Middle frontal gyrus (tissue), 1 donor: ENCODE measurements at regions not wholly inside any gene's neighbourhood (a gene's known extent, or its start where the extent isn't known, plus 50 kb on each side); places are given as distances from the start of the nearest gene placed in this dataset.

Source experiments
- DNase-seq: peaks from one replicate; pipeline ENCODE4 v3.0.0-alpha.2; 2015; ENCODE audit warnings: low spot score; ENCODE audit errors: extremely low spot score

GRCh38 chr7:51700593-51701215, 384.1 kb upstream of the COBL start:
- no peak for DNase-seq

- no peak for DNase-seq
These were observed 376.6 kb upstream of the COBL start for GRCh38 chr7:51693258-51693657.

GRCh38 chr7:51689547-51689946, 372.9 kb upstream of the COBL start:
- DNase-seq = no peak

- DNase-seq = no peak
These were observed 369.2 kb upstream of the COBL start for GRCh38 chr7:51685794-51686193.

GRCh38 chr7:51680594-51681399, 364.2 kb upstream of the COBL start:
- DNase-seq = no peak

- no peak for DNase-seq
These were observed 362.7 kb upstream of the COBL start for GRCh38 chr7:51679358-51679757.

GRCh38 chr7:51666751-51667150, 350.1 kb upstream of the COBL start:
- no peak for DNase-seq

- no peak for DNase-seq
These were observed 349.7 kb upstream of the COBL start for GRCh38 chr7:51666266-51666665.

GRCh38 chr7:51665045-51665780, 348.6 kb upstream of the COBL start:
- no peak for DNase-seq

- no peak for DNase-seq
These were observed 343.9 kb upstream of the COBL start for GRCh38 chr7:51660516-51660915.

- DNase-seq = no peak
These were observed 342.1 kb upstream of the COBL start for GRCh38 chr7:51658684-51659083.

GRCh38 chr7:51647931-51648351, 331.3 kb upstream of the COBL start:
- peak; percentile 12 for DNase-seq

GRCh38 chr7:51647486-51647885, 330.9 kb upstream of the COBL start:
- no peak for DNase-seq

- no peak for DNase-seq
These were observed 329.2 kb upstream of the COBL start for GRCh38 chr7:51645702-51646298.

- no peak for DNase-seq
These were observed 328.6 kb upstream of the COBL start for GRCh38 chr7:51645255-51645654.

GRCh38 chr7:51644216-51644615, 327.6 kb upstream of the COBL start:
- no peak for DNase-seq

GRCh38 chr7:51640841-51641240, 324.2 kb upstream of the COBL start:
- no peak for DNase-seq

GRCh38 chr7:51639661-51640334, 323.2 kb upstream of the COBL start:
- DNase-seq = no peak

GRCh38 chr7:51636503-51636902, 319.9 kb upstream of the COBL start:
- DNase-seq = no peak

GRCh38 chr7:51635775-51636174, 319.2 kb upstream of the COBL start:
- no peak for DNase-seq

- DNase-seq = no peak
These were observed 317.9 kb upstream of the COBL start for GRCh38 chr7:51634538-51634937.
